ENCODE measurements at regions not wholly inside any gene's neighbourhood (a gene's known extent, or its start where the extent isn't known, plus 50 kb on each side); places are given as distances from the start of the nearest gene placed in this dataset.

- intact Hi-C loops (cut with micrococcal nuclease; ENCODE audit: unreplicated experiment) = no loop called here
- H3K9me3 ChIP-seq = no peaks in the 10 kb centered on the region
- no peaks in the 10 kb centered on the region for H3K4me1 ChIP-seq
- ChIA-PET CTCF (no interaction called here), POLR2A (no interaction called here)
- no peak overlapping the region for H3K4me3 ChIP-seq (ENCODE audit: low read depth, low read length)
- Mint-ChIP-seq H3K4me3 (ENCODE audit: unreplicated experiment) (no peak overlapping the region), H3K27ac (ENCODE audit: unreplicated experiment) (no peak overlapping the region), H3K9me3 (ENCODE audit: unreplicated experiment) (no peaks in the 10 kb centered on the region), H3K36me3 (ENCODE audit: insufficient read depth, unreplicated experiment) (no peaks in the 10 kb centered on the region), H3K4me1 (ENCODE audit: low read depth, unreplicated experiment) (no peaks in the 10 kb centered on the region), H3K27me3 (ENCODE audit: insufficient read depth, unreplicated experiment) (peaks cover 13% of the 10 kb centered on the region)
- no TSS peak for BruUV-seq (replicated peaks)
- H3K36me3 ChIP-seq (ENCODE audit: control insufficient read depth, insufficient read depth, low read length) = no peaks in the 10 kb centered on the region
- H3K27me3 ChIP-seq (replicated peaks; ENCODE audit: control insufficient read depth, insufficient read depth, low read length) = no peaks in the 10 kb centered on the region; the same call in 1 of the 2 replicates
- TF ChIP-seq CTCF (IDR thresholded peaks at IDR 0.05; ENCODE audit: insufficient read depth in 1 of 2, low read depth in 1 of 2, low read length in 1 of 2, severe bottlenecking in 1 of 2, unreplicated experiment in 1 of 2) = no peak
- no peak for DNase-seq
These were observed 182.3 kb downstream of the KIF26A start for GRCh38 chr14:104320611-104321086.

DNA sequence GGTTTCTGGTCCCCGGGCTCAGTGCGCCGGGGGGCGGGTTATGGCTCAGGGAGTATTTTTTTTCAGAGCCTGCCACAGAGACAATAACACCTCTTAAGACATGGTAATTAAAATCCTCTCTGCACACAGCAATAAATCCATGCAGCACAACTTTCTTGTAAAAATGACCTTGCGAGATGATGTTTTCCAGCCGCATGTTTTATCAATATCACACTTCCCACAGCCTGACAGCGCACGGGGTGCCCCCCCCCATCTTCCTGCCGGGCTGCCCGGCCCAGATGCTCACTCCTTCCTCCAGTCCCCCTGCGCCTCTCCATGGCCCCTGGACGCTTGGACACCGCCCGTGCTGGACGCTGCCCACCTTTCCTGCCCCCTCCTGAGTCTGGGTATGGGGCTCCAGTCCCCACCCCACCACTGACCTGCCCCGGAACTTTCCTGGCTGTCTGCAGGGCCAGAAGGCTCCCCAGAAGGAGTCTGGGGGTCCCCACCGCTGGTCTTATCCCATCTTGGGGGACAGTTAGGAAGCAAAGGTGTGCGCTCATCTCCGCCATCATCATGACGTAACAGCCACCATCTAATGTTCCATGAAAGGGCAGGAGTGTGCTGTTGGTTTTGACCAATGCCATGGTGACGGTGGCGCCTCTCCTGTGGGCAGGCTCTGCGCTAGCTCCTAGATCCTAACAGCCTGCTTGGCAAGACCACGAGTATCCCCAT, 182.9 kb downstream of the KIF26A start:
- Mint-ChIP-seq H3K4me1 (ENCODE audit: low read depth, unreplicated experiment) (no peaks in the 10 kb centered on the region), H3K27me3 (ENCODE audit: insufficient read depth, unreplicated experiment) (peaks cover 13% of the 10 kb centered on the region), H3K27ac (ENCODE audit: unreplicated experiment) (no peak overlapping the region), H3K4me3 (ENCODE audit: unreplicated experiment) (no peak overlapping the region), H3K36me3 (ENCODE audit: insufficient read depth, unreplicated experiment) (no peaks in the 10 kb centered on the region), H3K9me3 (ENCODE audit: unreplicated experiment) (no peaks in the 10 kb centered on the region)
- POLR2A ChIA-PET = no interaction called here
- DNase-seq = no peak
- Histone ChIP-seq H3K9me3 (no peaks in the 10 kb centered on the region), H3K27me3 (replicated peaks; ENCODE audit: control insufficient read depth, insufficient read depth, low read length) (no peaks in the 10 kb centered on the region; the same call in 1 of the 2 replicates), H3K36me3 (ENCODE audit: control insufficient read depth, insufficient read depth, low read length) (no peaks in the 10 kb centered on the region), H3K4me3 (ENCODE audit: low read depth, low read length) (no peak overlapping the region), H3K4me1 (no peaks in the 10 kb centered on the region)
- CTCF ChIA-PET = no interaction called here
- intact Hi-C loops (cut with micrococcal nuclease; ENCODE audit: unreplicated experiment) = no loop called here
- no TSS peak for BruUV-seq (replicated peaks)
- no peak for TF ChIP-seq CTCF (IDR thresholded peaks at IDR 0.05; ENCODE audit: insufficient read depth in 1 of 2, low read depth in 1 of 2, low read length in 1 of 2, severe bottlenecking in 1 of 2, unreplicated experiment in 1 of 2)

DNA sequence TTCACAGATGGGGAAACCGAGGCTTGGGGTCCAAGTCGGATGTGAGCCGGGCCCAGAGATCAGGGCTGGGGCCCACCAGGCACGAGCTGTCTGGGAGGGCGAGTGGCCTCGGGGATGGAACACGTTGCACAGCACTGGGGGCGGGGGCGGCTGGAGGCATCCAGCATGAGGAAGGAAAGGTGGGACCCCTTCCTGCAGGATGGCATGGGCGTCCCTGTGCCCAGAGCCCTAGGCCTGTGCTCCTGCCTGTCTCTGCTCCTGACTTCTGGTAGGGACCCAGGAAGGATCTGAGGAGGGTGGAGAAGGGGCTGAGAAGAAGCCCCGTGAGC, 183.4 kb downstream of the KIF26A start:
- Mint-ChIP-seq H3K27me3 (ENCODE audit: insufficient read depth, unreplicated experiment) (peaks cover 10% of the 10 kb centered on the region), H3K36me3 (ENCODE audit: insufficient read depth, unreplicated experiment) (no peaks in the 10 kb centered on the region), H3K4me3 (ENCODE audit: unreplicated experiment) (no peak overlapping the region), H3K27ac (ENCODE audit: unreplicated experiment) (no peak overlapping the region), H3K9me3 (ENCODE audit: unreplicated experiment) (no peaks in the 10 kb centered on the region), H3K4me1 (ENCODE audit: low read depth, unreplicated experiment) (no peaks in the 10 kb centered on the region)
- no peak for DNase-seq
- no TSS peak for BruUV-seq (replicated peaks)
- ChIA-PET POLR2A (no interaction called here), CTCF (no interaction called here)
- Histone ChIP-seq H3K36me3 (ENCODE audit: control insufficient read depth, insufficient read depth, low read length) (no peaks in the 10 kb centered on the region), H3K4me1 (no peaks in the 10 kb centered on the region), H3K27me3 (replicated peaks; ENCODE audit: control insufficient read depth, insufficient read depth, low read length) (no peaks in the 10 kb centered on the region; the same call in 1 of the 2 replicates), H3K9me3 (no peaks in the 10 kb centered on the region), H3K4me3 (ENCODE audit: low read depth, low read length) (no peak overlapping the region)
- intact Hi-C loops (cut with micrococcal nuclease; ENCODE audit: unreplicated experiment) = no loop called here
- TF ChIP-seq CTCF (IDR thresholded peaks at IDR 0.05; ENCODE audit: insufficient read depth in 1 of 2, low read depth in 1 of 2, low read length in 1 of 2, severe bottlenecking in 1 of 2, unreplicated experiment in 1 of 2) = no peak
